ENCODE measurements at regions not wholly inside any gene's neighbourhood (a gene's known extent, or its start where the extent isn't known, plus 50 kb on each side); places are given as distances from the start of the nearest gene placed in this dataset.

- no peaks in the 10 kb centered on the region for H3K4me1 ChIP-seq (ENCODE audit: insufficient read depth, low read length)
- H3K79me2 ChIP-seq (ENCODE audit: insufficient read depth, low read length) = no peaks in the 10 kb centered on the region
- H3K36me3 ChIP-seq (ENCODE audit: insufficient read depth, low read length) = no peaks in the 10 kb centered on the region
- H3K4me3 ChIP-seq (ENCODE audit: insufficient read depth, low read depth, low read length) = no peak overlapping the region
- no peak overlapping the region for H3K27ac Mint-ChIP-seq (ENCODE audit: unreplicated experiment)
- H3K9me3 Mint-ChIP-seq (ENCODE audit: unreplicated experiment) = no peaks in the 10 kb centered on the region
- no peaks in the 10 kb centered on the region for H3K9me3 ChIP-seq (ENCODE audit: insufficient read depth, low read depth, low read length)
- H3K4me2 ChIP-seq (ENCODE audit: low read length) = no peak overlapping the region
- H3K36me3 Mint-ChIP-seq (ENCODE audit: low read depth, unreplicated experiment) = no peaks in the 10 kb centered on the region
- no peak overlapping the region for H2AFZ ChIP-seq (ENCODE audit: low read depth, low read length)
- no peak for FAIRE-seq
- H4K20me1 ChIP-seq (ENCODE audit: insufficient read depth, low read length) = no peaks in the 10 kb centered on the region
- H3K9ac ChIP-seq (ENCODE audit: low read length) = no peak overlapping the region
- H3K27ac ChIP-seq (ENCODE audit: low read depth, low read length) = no peak overlapping the region
- H3K27me3 ChIP-seq (ENCODE audit: insufficient read depth, low read length) = no peaks in the 10 kb centered on the region
- peaks cover 7% of the 10 kb centered on the region for H3K27me3 Mint-ChIP-seq (ENCODE audit: low read depth, unreplicated experiment)
- no peak for TF ChIP-seq EZH2 (IDR thresholded peaks at IDR 0.05; ENCODE audit: insufficient read depth, low read length)
- TF ChIP-seq, protein P1, sequence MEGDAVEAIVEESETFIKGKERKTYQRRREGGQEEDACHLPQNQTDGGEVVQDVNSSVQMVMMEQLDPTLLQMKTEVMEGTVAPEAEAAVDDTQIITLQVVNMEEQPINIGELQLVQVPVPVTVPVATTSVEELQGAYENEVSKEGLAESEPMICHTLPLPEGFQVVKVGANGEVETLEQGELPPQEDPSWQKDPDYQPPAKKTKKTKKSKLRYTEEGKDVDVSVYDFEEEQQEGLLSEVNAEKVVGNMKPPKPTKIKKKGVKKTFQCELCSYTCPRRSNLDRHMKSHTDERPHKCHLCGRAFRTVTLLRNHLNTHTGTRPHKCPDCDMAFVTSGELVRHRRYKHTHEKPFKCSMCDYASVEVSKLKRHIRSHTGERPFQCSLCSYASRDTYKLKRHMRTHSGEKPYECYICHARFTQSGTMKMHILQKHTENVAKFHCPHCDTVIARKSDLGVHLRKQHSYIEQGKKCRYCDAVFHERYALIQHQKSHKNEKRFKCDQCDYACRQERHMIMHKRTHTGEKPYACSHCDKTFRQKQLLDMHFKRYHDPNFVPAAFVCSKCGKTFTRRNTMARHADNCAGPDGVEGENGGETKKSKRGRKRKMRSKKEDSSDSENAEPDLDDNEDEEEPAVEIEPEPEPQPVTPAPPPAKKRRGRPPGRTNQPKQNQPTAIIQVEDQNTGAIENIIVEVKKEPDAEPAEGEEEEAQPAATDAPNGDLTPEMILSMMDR (IDR thresholded peaks at IDR 0.05; ENCODE audit: insufficient read depth, low read depth, low read length) = no peak
- H3K4me3 Mint-ChIP-seq (ENCODE audit: unreplicated experiment) = no peak overlapping the region
- H3K4me1 Mint-ChIP-seq (ENCODE audit: low read depth, unreplicated experiment) = no peaks in the 10 kb centered on the region
- DNase-seq (ENCODE audit: low read depth) = no peak
These were observed 411.5 kb upstream of the SMIM21 start for GRCh38 chr18:75839041-75839440.

GRCh38 chr18:75837316-75837715 is 409.8 kb upstream of the SMIM21 start:
- Histone ChIP-seq H3K27ac (ENCODE audit: low read depth, low read length) (no peak overlapping the region), H3K27me3 (ENCODE audit: insufficient read depth, low read length) (no peaks in the 10 kb centered on the region), H3K79me2 (ENCODE audit: insufficient read depth, low read length) (no peaks in the 10 kb centered on the region), H3K4me3 (ENCODE audit: insufficient read depth, low read depth, low read length) (no peak overlapping the region), H3K9ac (ENCODE audit: low read length) (no peak overlapping the region), H3K4me1 (ENCODE audit: insufficient read depth, low read length) (no peaks in the 10 kb centered on the region), H3K4me2 (ENCODE audit: low read length) (no peak overlapping the region), H4K20me1 (ENCODE audit: insufficient read depth, low read length) (no peaks in the 10 kb centered on the region), H2AFZ (ENCODE audit: low read depth, low read length) (no peak overlapping the region), H3K9me3 (ENCODE audit: insufficient read depth, low read depth, low read length) (no peaks in the 10 kb centered on the region), H3K36me3 (ENCODE audit: insufficient read depth, low read length) (no peaks in the 10 kb centered on the region)
- no peaks in the 10 kb centered on the region for H3K9me3 Mint-ChIP-seq (ENCODE audit: unreplicated experiment)
- no peak for TF ChIP-seq EZH2 (IDR thresholded peaks at IDR 0.05; ENCODE audit: insufficient read depth, low read length)
- TF ChIP-seq, protein P1 (IDR thresholded peaks at IDR 0.05; ENCODE audit: insufficient read depth, low read depth, low read length) = no peak
- no peak for FAIRE-seq
- no peaks in the 10 kb centered on the region for H3K4me1 Mint-ChIP-seq (ENCODE audit: low read depth, unreplicated experiment)
- peaks cover 7% of the 10 kb centered on the region for H3K27me3 Mint-ChIP-seq (ENCODE audit: low read depth, unreplicated experiment)
- no peak overlapping the region for H3K27ac Mint-ChIP-seq (ENCODE audit: unreplicated experiment)
- no peaks in the 10 kb centered on the region for H3K36me3 Mint-ChIP-seq (ENCODE audit: low read depth, unreplicated experiment)
- DNase-seq (ENCODE audit: low read depth) = no peak
- no peak overlapping the region for H3K4me3 Mint-ChIP-seq (ENCODE audit: unreplicated experiment)

GRCh38 chr18:75836516-75836915 is 409.0 kb upstream of the SMIM21 start:
- Mint-ChIP-seq H3K36me3 (ENCODE audit: low read depth, unreplicated experiment) (no peaks in the 10 kb centered on the region), H3K4me3 (ENCODE audit: unreplicated experiment) (no peak overlapping the region), H3K4me1 (ENCODE audit: low read depth, unreplicated experiment) (no peaks in the 10 kb centered on the region), H3K27ac (ENCODE audit: unreplicated experiment) (no peak overlapping the region), H3K9me3 (ENCODE audit: unreplicated experiment) (no peaks in the 10 kb centered on the region), H3K27me3 (ENCODE audit: low read depth, unreplicated experiment) (peaks cover 7% of the 10 kb centered on the region)
- Histone ChIP-seq H3K36me3 (ENCODE audit: insufficient read depth, low read length) (no peaks in the 10 kb centered on the region), H3K4me1 (ENCODE audit: insufficient read depth, low read length) (no peaks in the 10 kb centered on the region), H3K4me3 (ENCODE audit: insufficient read depth, low read depth, low read length) (no peak overlapping the region), H3K4me2 (ENCODE audit: low read length) (no peak overlapping the region), H3K9ac (ENCODE audit: low read length) (no peak overlapping the region), H3K27me3 (ENCODE audit: insufficient read depth, low read length) (no peaks in the 10 kb centered on the region), H2AFZ (ENCODE audit: low read depth, low read length) (no peak overlapping the region), H4K20me1 (ENCODE audit: insufficient read depth, low read length) (no peaks in the 10 kb centered on the region), H3K79me2 (ENCODE audit: insufficient read depth, low read length) (no peaks in the 10 kb centered on the region), H3K9me3 (ENCODE audit: insufficient read depth, low read depth, low read length) (no peaks in the 10 kb centered on the region), H3K27ac (ENCODE audit: low read depth, low read length) (no peak overlapping the region)
- DNase-seq (ENCODE audit: low read depth) (no peak), FAIRE-seq (no peak)
- TF ChIP-seq, protein P1 (IDR thresholded peaks at IDR 0.05; ENCODE audit: insufficient read depth, low read depth, low read length) = no peak
- no peak for TF ChIP-seq EZH2 (IDR thresholded peaks at IDR 0.05; ENCODE audit: insufficient read depth, low read length)

All from astrocyte (in vitro differentiated cells and primary cell).